ENCODE measurements at regions not wholly inside any gene's neighbourhood (a gene's known extent, or its start where the extent isn't known, plus 50 kb on each side); places are given as distances from the start of the nearest gene placed in this dataset.

DNA sequence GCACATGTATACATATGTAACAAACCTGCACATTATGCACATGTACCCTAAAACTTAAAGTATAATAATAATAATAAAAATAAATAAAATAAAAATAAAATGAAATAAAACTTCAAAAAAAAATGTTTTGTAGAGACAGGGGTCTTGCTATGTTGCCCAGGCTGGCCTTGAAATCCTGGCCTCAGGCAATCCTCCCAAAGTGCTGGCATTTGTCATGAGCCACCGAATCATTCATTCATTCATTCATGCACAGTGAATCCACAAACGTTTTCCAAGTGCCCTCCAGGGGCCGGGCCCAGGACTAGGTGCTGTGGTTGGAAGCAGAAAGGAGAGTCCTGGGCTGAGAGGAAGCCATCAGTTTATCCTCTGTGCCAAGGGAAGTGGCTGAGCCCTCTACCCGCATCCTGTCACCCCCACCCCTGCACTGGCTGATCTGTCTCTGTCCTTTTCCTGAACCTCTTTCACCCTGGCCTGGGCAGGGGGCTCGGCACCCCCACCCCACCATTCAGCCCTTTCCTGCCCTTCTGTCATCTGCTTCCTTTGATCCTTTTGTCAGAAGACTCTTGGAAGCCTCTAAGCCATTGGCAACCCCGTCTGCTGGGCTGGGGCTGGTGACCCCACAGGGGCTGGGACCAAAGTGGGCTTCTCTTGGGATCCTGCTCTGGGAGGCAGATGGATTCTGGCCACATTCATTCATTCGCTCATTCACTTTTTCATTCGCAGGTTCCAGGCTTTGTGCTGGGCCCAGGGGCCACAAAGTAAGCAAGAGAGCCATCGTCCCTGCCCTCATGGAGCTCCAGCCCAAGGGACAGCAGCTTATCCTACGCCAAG lies 84.3 kb downstream of the IGLL1 start:
- FAIRE-seq (no peak), DNase-seq (ENCODE audit: low read depth in 1 of 2, low spot score in 2 of 2) (peak in 1 of 2 experiments; percentile 39)
- no peak overlapping the region for H2BK15ac ChIP-seq (ENCODE audit: low read length)
- CTCF ChIA-PET (ENCODE audit: partially characterized antibody): interaction anchor here (1.0 kb wide), 1 partner anchor 83 kb away, joined by 3 read pairs; no protein-coding TSS in a partner anchor
- no peak overlapping the region for H2BK5ac ChIP-seq (ENCODE audit: low read depth, low read length)
- no peak overlapping the region for H3K4ac ChIP-seq (replicated peaks; ENCODE audit: insufficient read length, low read depth, low read length)
- H3K9ac ChIP-seq (replicated peaks in 1 of 4; ENCODE audit: extremely low read depth in 1 of 4, low read depth in 3 of 4, low read length in 3 of 4): no peak overlapping the region
- 76% methylated on average over 9 of the region's 10 CpGs; no CpG with 5 or more reads in 1 of the 2 experiments for WGBS, 2 experiments (ENCODE audit: extremely low coverage in 1 of 2, insufficient coverage in 1 of 2, insufficient read length in 1 of 2, insufficient replicate concordance in 2 of 2, low coverage in 1 of 2, low lambda C conversion rate in 2 of 2, missing lambda C conversion rate in 1 of 2)
- H4K8ac ChIP-seq (ENCODE audit: extremely low read depth, insufficient read depth, low read length): no peak overlapping the region; the same call in 1 of the 2 replicates
- POLR2A ChIA-PET (ENCODE audit: partially characterized antibody): no interaction called here
- H3K14ac ChIP-seq (ENCODE audit: insufficient read length): no peak overlapping the region
- H3K36me3 ChIP-seq (ENCODE audit: control insufficient read depth in 2 of 4, insufficient read depth in 4 of 4, low read length in 3 of 4): no peaks in the 10 kb centered on the region
- H3K4me1 ChIP-seq (replicated peaks in 1 of 4; ENCODE audit: control insufficient read depth in 3 of 4, insufficient read depth in 4 of 4, low read length in 3 of 4): peaks cover 0 to 10% (median 6%) of the 10 kb centered on the region in 4 experiments; a peak in 5 of 7 replicates
- H3K27ac ChIP-seq (ENCODE audit: low read depth, low read length): no peak overlapping the region
- no peaks in the 10 kb centered on the region for H3K9me3 ChIP-seq (ENCODE audit: insufficient read depth in 2 of 2, low read depth in 1 of 2, low read length in 1 of 2)
- H3K56ac ChIP-seq (replicated peaks; ENCODE audit: insufficient read length, low read depth, low read length): no peak overlapping the region
- no peak overlapping the region for H2AK5ac ChIP-seq (ENCODE audit: low read depth, low read length)
- H2BK20ac ChIP-seq (ENCODE audit: low read length): no peak overlapping the region
- peaks cover 0 to 2% of the 10 kb centered on the region in 2 experiments for H4K20me1 ChIP-seq (replicated peaks in 1 of 2; ENCODE audit: control insufficient read depth in 1 of 2, insufficient read depth in 2 of 2, low read length in 2 of 2)
- no peak overlapping the region for H3K4me3 ChIP-seq (ENCODE audit: extremely low read depth in 1 of 4, insufficient read depth in 2 of 4, low read depth in 3 of 4, low read length in 4 of 4)
- no peaks in the 10 kb centered on the region for H3K23me2 ChIP-seq (ENCODE audit: low read depth, low read length)
- no peak overlapping the region for H3K18ac ChIP-seq (ENCODE audit: extremely low read depth, low read length)
- H3K79me1 ChIP-seq (ENCODE audit: low read depth, low read length): no peaks in the 10 kb centered on the region
- H4K91ac ChIP-seq (replicated peaks; ENCODE audit: insufficient read length, low read length): no peak overlapping the region
- H3K79me2 ChIP-seq (ENCODE audit: control insufficient read depth in 1 of 2, insufficient read depth in 2 of 2, low read length in 2 of 2): no peaks in the 10 kb centered on the region
- no peak overlapping the region for H2BK12ac ChIP-seq (ENCODE audit: low read depth, low read length)
- H3K23ac ChIP-seq (ENCODE audit: insufficient read length): no peak overlapping the region
- H2AFZ ChIP-seq (ENCODE audit: low read length): no peak overlapping the region
- H3K4me2 ChIP-seq (ENCODE audit: insufficient read depth in 1 of 2, low read depth in 2 of 2, low read length in 2 of 2): no peak overlapping the region
- peaks cover 0 to 5% (median under 1%) of the 10 kb centered on the region in 4 experiments; a peak in 2 of 7 replicates for H3K27me3 ChIP-seq (replicated peaks in 1 of 4; ENCODE audit: control insufficient read depth in 3 of 4, extremely low read depth in 1 of 4, insufficient read depth in 3 of 4, low read length in 3 of 4)
- H4K5ac ChIP-seq (ENCODE audit: insufficient read length, low read depth, low read length): no peak overlapping the region
- H2BK120ac ChIP-seq (replicated peaks; ENCODE audit: low read depth, low read length): no peak overlapping the region
- TF ChIP-seq NRF1 (IDR thresholded peaks at IDR 0.05; ENCODE audit: low read depth, low read length) (no peak), TAF1 (IDR thresholded peaks at IDR 0.05; ENCODE audit: low read depth, low read length) (no peak), SRF (IDR thresholded peaks at IDR 0.05; ENCODE audit: low read depth, low read length) (no peak), SAP30 (IDR thresholded peaks at IDR 0.05; ENCODE audit: insufficient read depth, insufficient replicate concordance, low read length) (no peak), EGR1 (IDR thresholded peaks at IDR 0.05; ENCODE audit: borderline replicate concordance, low read depth, low read length) (no peak), POU5F1 (IDR thresholded peaks at IDR 0.05; ENCODE audit: low read depth, low read length) (no peak), CEBPB (IDR thresholded peaks at IDR 0.05; ENCODE audit: low read depth, low read length) (no peak), MAX (IDR thresholded peaks at IDR 0.05) (no peak)
- TF ChIP-seq, protein P1, sequence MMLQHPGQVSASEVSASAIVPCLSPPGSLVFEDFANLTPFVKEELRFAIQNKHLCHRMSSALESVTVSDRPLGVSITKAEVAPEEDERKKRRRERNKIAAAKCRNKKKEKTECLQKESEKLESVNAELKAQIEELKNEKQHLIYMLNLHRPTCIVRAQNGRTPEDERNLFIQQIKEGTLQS (IDR thresholded peaks at IDR 0.05; ENCODE audit: insufficient read depth, low read depth, low read length): no peak
- TF ChIP-seq, protein P2, sequence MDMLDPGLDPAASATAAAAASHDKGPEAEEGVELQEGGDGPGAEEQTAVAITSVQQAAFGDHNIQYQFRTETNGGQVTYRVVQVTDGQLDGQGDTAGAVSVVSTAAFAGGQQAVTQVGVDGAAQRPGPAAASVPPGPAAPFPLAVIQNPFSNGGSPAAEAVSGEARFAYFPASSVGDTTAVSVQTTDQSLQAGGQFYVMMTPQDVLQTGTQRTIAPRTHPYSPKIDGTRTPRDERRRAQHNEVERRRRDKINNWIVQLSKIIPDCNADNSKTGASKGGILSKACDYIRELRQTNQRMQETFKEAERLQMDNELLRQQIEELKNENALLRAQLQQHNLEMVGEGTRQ (IDR thresholded peaks at IDR 0.05; ENCODE audit: low read length): no peak

Data from H1 (cell line).